ENCODE measurements at regions not wholly inside any gene's neighbourhood (a gene's known extent, or its start where the extent isn't known, plus 50 kb on each side); places are given as distances from the start of the nearest gene placed in this dataset.

- intact Hi-C loops (cut with DNase I; ENCODE audit: low total_unique reads), result no loop called here
- no peak overlapping the region for H3K4me3 ChIP-seq (ENCODE audit: low read depth, poor library complexity, severe bottlenecking)
- no peak for DNase-seq (ENCODE audit: low spot score in 2 of 2)
- TF ChIP-seq CTCF (IDR thresholded peaks at IDR 0.05) (no peak), POLR2A (IDR thresholded peaks at IDR 0.05) (no peak)
- 97 to 98% methylated on average over 4 of the region's 4 CpGs for WGBS, 2 donors
Observed at GRCh38 chr2:40528564-40528963, 76.7 kb upstream of the SLC8A1 start.

- TF ChIP-seq CTCF (IDR thresholded peaks at IDR 0.05), result no peak
- TF ChIP-seq POLR2A (IDR thresholded peaks at IDR 0.05), result no peak
- intact Hi-C loops (cut with DNase I; ENCODE audit: low total_unique reads), result no loop called here
Observed at GRCh38 chr2:40531359-40531758, 79.5 kb upstream of the SLC8A1 start.

GRCh38 chr2:40534528-40534927 is 82.6 kb upstream of the SLC8A1 start:
- DNase-seq (ENCODE audit: low spot score in 2 of 2), result no peak
- H3K4me3 ChIP-seq (ENCODE audit: low read depth, poor library complexity, severe bottlenecking), result no peak overlapping the region
- no peak for TF ChIP-seq CTCF (IDR thresholded peaks at IDR 0.05)
- no peak for TF ChIP-seq POLR2A (IDR thresholded peaks at IDR 0.05)
- intact Hi-C loops (cut with DNase I; ENCODE audit: low total_unique reads), result no loop called here
- 57 to 58% methylated on average over 3 of the region's 3 CpGs for WGBS, 2 donors

More at GRCh38 chr2:40531359-40531758, 79.5 kb upstream of the SLC8A1 start:
- DNase-seq (ENCODE audit: low spot score in 2 of 2), result no peak
- no peak overlapping the region for H3K4me3 ChIP-seq (ENCODE audit: low read depth, poor library complexity, severe bottlenecking)

GRCh38 chr2:40535972-40536371 is 84.1 kb upstream of the SLC8A1 start:
- no peak for TF ChIP-seq CTCF (IDR thresholded peaks at IDR 0.05)
- 62 to 70% methylated on average over 4 of the region's 4 CpGs for WGBS, 2 donors
- H3K4me3 ChIP-seq (ENCODE audit: low read depth, poor library complexity, severe bottlenecking), result no peak overlapping the region
- intact Hi-C loops (cut with DNase I; ENCODE audit: low total_unique reads), result no loop called here
- no peak for DNase-seq (ENCODE audit: low spot score in 2 of 2)

GRCh38 chr2:40540026-40540425 is 88.1 kb upstream of the SLC8A1 start:
- 71 to 80% methylated on average over 3 of the region's 3 CpGs for WGBS, 2 donors
- no peak for DNase-seq (ENCODE audit: low spot score in 2 of 2)
- TF ChIP-seq CTCF (IDR thresholded peaks at IDR 0.05) (no peak), POLR2A (IDR thresholded peaks at IDR 0.05) (no peak)
- intact Hi-C loops (cut with DNase I; ENCODE audit: low total_unique reads), result no loop called here
- no peak overlapping the region for H3K4me3 ChIP-seq (ENCODE audit: low read depth, poor library complexity, severe bottlenecking)

GRCh38 chr2:40543381-40543780 is 91.5 kb upstream of the SLC8A1 start:
- intact Hi-C loops (cut with DNase I; ENCODE audit: low total_unique reads), result no loop called here
- TF ChIP-seq CTCF (IDR thresholded peaks at IDR 0.05) (no peak), POLR2A (IDR thresholded peaks at IDR 0.05) (no peak)
- no peak for DNase-seq (ENCODE audit: low spot score in 2 of 2)
- WGBS, 2 donors, result 63 to 64% methylated on average over 2 of the region's 2 CpGs
- H3K4me3 ChIP-seq (ENCODE audit: low read depth, poor library complexity, severe bottlenecking), result no peak overlapping the region
